Endodermal cell (in vitro differentiated cells): ENCODE measurements at regions not wholly inside any gene's neighbourhood (a gene's known extent, or its start where the extent isn't known, plus 50 kb on each side); places are given as distances from the start of the nearest gene placed in this dataset.

Experiments used
- DNase-seq: peaks from one replicate; pipeline ENCODE4 v3.0.0-alpha.2; 2017
- H3K27ac ChIP-seq: 2 replicates; pipeline ENCODE4 v1.5.1; 2013; ENCODE audit warnings: mild to moderate bottlenecking, low read depth, low read length, moderate library complexity
- H3K27me3 ChIP-seq: 2 replicates; pipeline ENCODE4 v1.6.1; 2013; ENCODE audit warnings: mild to moderate bottlenecking, low read length, moderate library complexity; ENCODE audit not compliant: insufficient read depth, control insufficient read depth, poor library complexity, severe bottlenecking
- H3K36me3 ChIP-seq: 2 replicates; pipeline ENCODE4 v1.7.0; 2013; ENCODE audit warnings: mild to moderate bottlenecking, low read length, moderate library complexity; ENCODE audit not compliant: control insufficient read depth, insufficient read depth
- H3K4me1 ChIP-seq: one replicate; pipeline ENCODE4 v1.7.0; 2013; ENCODE audit warnings: low read length; ENCODE audit not compliant: control insufficient read depth, insufficient read depth
- H3K4me3 ChIP-seq: 2 replicates; pipeline ENCODE4 v1.5.1; 2013; ENCODE audit warnings: mild to moderate bottlenecking, low read length, moderate library complexity
- H3K9ac ChIP-seq: 2 replicates; pipeline ENCODE4 v1.6.1; 2013; ENCODE audit warnings: mild to moderate bottlenecking, low read length, moderate library complexity; ENCODE audit not compliant: poor library complexity, severe bottlenecking; ENCODE audit errors: extremely low read depth
- H3K9me3 ChIP-seq: 2 replicates; pipeline ENCODE4 v1.6.1; 2013; ENCODE audit warnings: mild to moderate bottlenecking, low read length, moderate library complexity; ENCODE audit not compliant: control insufficient read depth
- H3K27ac Mint-ChIP-seq: 2 replicates; pipeline ENCODE4 v1.8.0; 2020; ENCODE audit warnings: mixed read lengths
- H3K27me3 Mint-ChIP-seq: 2 replicates; pipeline ENCODE4 v1.8.0; 2021; ENCODE audit warnings: mild to moderate bottlenecking, mixed read lengths; ENCODE audit not compliant: insufficient read depth
- H3K36me3 Mint-ChIP-seq: 2 replicates; pipeline ENCODE4 v1.8.0; 2020; ENCODE audit warnings: low read depth, mixed read lengths
- H3K4me1 Mint-ChIP-seq: 2 replicates; pipeline ENCODE4 v1.8.0; 2020; ENCODE audit warnings: mixed read lengths
- H3K4me3 Mint-ChIP-seq: 2 replicates; pipeline ENCODE4 v1.8.0; 2020; ENCODE audit warnings: mild to moderate bottlenecking, moderate library complexity, mixed read lengths
- H3K9me3 Mint-ChIP-seq: 2 replicates; pipeline ENCODE4 v1.8.0; 2020; ENCODE audit warnings: mild to moderate bottlenecking, mixed read lengths
- WGBS, 2 experiments: methylation state at CpG; one replicate each; pipeline versions ENCODE4 v1.1.5 to v1.1.7; 2013; ENCODE audit warnings: missing lambda C conversion rate in 2 of 2, mixed read lengths in 1 of 2; ENCODE audit not compliant: insufficient coverage in 1 of 2, insufficient read length in 1 of 2; 5-methylcytosine and 5-hydroxymethylcytosine counted together
- TF ChIP-seq, protein P1 (sequence below): fragments of 200-600 bp; sonication (generic); conservative IDR thresholded peaks from 2 replicates; pipeline ENCODE4 v1.5.0; 2021; ENCODE audit warnings: antibody characterized with exemption, mild to moderate bottlenecking

DNA sequence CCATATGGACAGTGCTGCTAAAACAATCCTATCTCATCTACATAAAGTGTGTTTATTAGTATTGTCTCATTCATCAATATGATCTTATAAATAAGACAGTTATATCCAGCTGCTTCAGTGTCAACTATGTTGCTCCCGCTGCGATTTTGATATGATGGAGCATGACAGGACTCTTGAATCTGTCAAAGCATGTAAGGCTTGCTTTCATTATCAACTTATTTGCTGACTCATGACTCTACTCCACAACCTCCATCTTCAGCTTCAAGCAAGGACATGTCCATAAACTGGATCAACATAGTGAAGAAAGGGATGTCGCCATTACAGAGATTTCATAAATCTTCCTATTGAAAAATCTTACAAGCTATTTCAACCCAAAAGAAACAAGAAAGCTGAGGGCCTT lies 2812.6 kb downstream of the PCDH9 start:
- no peak overlapping the region for H3K27ac Mint-ChIP-seq
- Histone ChIP-seq H3K27ac (no peak overlapping the region), H3K4me3 (no peak overlapping the region), H3K27me3 (no peaks in the 10 kb centered on the region), H3K36me3 (no peaks in the 10 kb centered on the region), H3K4me1 (no peaks in the 10 kb centered on the region), H3K9me3 (no peaks in the 10 kb centered on the region), H3K9ac (no peak overlapping the region)
- no peak for DNase-seq
- TF ChIP-seq, protein P1, sequence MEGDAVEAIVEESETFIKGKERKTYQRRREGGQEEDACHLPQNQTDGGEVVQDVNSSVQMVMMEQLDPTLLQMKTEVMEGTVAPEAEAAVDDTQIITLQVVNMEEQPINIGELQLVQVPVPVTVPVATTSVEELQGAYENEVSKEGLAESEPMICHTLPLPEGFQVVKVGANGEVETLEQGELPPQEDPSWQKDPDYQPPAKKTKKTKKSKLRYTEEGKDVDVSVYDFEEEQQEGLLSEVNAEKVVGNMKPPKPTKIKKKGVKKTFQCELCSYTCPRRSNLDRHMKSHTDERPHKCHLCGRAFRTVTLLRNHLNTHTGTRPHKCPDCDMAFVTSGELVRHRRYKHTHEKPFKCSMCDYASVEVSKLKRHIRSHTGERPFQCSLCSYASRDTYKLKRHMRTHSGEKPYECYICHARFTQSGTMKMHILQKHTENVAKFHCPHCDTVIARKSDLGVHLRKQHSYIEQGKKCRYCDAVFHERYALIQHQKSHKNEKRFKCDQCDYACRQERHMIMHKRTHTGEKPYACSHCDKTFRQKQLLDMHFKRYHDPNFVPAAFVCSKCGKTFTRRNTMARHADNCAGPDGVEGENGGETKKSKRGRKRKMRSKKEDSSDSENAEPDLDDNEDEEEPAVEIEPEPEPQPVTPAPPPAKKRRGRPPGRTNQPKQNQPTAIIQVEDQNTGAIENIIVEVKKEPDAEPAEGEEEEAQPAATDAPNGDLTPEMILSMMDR, result no peak
- H3K9me3 Mint-ChIP-seq, result no peaks in the 10 kb centered on the region
- H3K4me3 Mint-ChIP-seq, result no peak overlapping the region
- H3K4me1 Mint-ChIP-seq, result no peaks in the 10 kb centered on the region
- no peaks in the 10 kb centered on the region for H3K27me3 Mint-ChIP-seq
- no peaks in the 10 kb centered on the region for H3K36me3 Mint-ChIP-seq
- WGBS, 2 experiments, result 94 to 100% methylated on average over 1 to 3 of the region's 3 CpGs

- no peaks in the 10 kb centered on the region for H3K27me3 Mint-ChIP-seq
- Histone ChIP-seq H3K27ac (no peak overlapping the region), H3K9me3 (no peaks in the 10 kb centered on the region), H3K27me3 (no peaks in the 10 kb centered on the region), H3K36me3 (no peaks in the 10 kb centered on the region), H3K4me3 (no peak overlapping the region), H3K4me1 (no peaks in the 10 kb centered on the region), H3K9ac (no peak overlapping the region)
- TF ChIP-seq, protein P1, result no peak
- no peak overlapping the region for H3K27ac Mint-ChIP-seq
- H3K4me3 Mint-ChIP-seq, result no peak overlapping the region
- no peaks in the 10 kb centered on the region for H3K9me3 Mint-ChIP-seq
- H3K36me3 Mint-ChIP-seq, result no peaks in the 10 kb centered on the region
- DNase-seq, result no peak
- H3K4me1 Mint-ChIP-seq, result no peaks in the 10 kb centered on the region
Measured at GRCh38 chr13:64414381-64414780, 2815.8 kb downstream of the PCDH9 start.

- Mint-ChIP-seq H3K27me3 (no peaks in the 10 kb centered on the region), H3K4me1 (no peaks in the 10 kb centered on the region), H3K4me3 (no peak overlapping the region), H3K27ac (no peak overlapping the region), H3K9me3 (no peaks in the 10 kb centered on the region), H3K36me3 (no peaks in the 10 kb centered on the region)
- Histone ChIP-seq H3K4me3 (no peak overlapping the region), H3K4me1 (no peaks in the 10 kb centered on the region), H3K36me3 (no peaks in the 10 kb centered on the region), H3K9ac (no peak overlapping the region), H3K27me3 (no peaks in the 10 kb centered on the region), H3K9me3 (no peaks in the 10 kb centered on the region), H3K27ac (no peak overlapping the region)
- TF ChIP-seq, protein P1, result no peak
- no peak for DNase-seq
Measured at GRCh38 chr13:64413529-64413928, 2816.6 kb downstream of the PCDH9 start.
